ENCODE measurements at regions not wholly inside any gene's neighbourhood (a gene's known extent, or its start where the extent isn't known, plus 50 kb on each side); places are given as distances from the start of the nearest gene placed in this dataset.

DNA sequence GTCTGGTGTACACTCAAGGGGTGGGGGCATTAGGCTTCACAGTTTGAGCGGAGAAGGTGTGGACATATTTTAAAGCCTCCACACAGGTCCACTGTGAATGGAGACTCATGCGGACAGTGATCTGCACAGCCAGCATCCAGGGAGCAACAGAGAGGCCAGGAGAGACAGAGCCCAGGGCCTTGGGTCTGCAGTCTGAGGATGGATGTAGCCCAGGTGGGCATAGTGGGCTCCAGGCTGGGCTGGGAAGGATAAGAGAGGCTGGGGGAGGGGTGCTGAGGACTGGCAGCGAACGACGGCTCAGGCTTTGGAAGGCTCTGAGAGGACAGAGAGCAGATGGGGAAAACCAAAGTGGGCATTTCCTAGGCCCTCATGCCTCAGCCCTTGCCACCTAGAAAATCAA, 128.8 kb downstream of the PAPOLA start:
- Histone ChIP-seq H3K36me3 (no peaks in the 10 kb centered on the region), H3K4me3 (no peak overlapping the region), H3K4me1 (no peaks in the 10 kb centered on the region), H3K9me3 (peaks cover 0 to 7% (median 0%) of the 10 kb centered on the region in 4 donors), H3K27me3 (peaks cover 0 to 10% (median 0%) of the 10 kb centered on the region in 4 donors), H3K27ac (replicated peaks in 1 of 4) (no peak overlapping the region)
- intact Hi-C loops (cut with DNase I): no loop called here
- TF ChIP-seq POLR2A (IDR thresholded peaks at IDR 0.05; ENCODE audit: low read depth) (no peak), POLR2AphosphoS5 (IDR thresholded peaks at IDR 0.05) (no peak), EP300 (IDR thresholded peaks at IDR 0.05) (no peak)
- TF ChIP-seq, protein P1, sequence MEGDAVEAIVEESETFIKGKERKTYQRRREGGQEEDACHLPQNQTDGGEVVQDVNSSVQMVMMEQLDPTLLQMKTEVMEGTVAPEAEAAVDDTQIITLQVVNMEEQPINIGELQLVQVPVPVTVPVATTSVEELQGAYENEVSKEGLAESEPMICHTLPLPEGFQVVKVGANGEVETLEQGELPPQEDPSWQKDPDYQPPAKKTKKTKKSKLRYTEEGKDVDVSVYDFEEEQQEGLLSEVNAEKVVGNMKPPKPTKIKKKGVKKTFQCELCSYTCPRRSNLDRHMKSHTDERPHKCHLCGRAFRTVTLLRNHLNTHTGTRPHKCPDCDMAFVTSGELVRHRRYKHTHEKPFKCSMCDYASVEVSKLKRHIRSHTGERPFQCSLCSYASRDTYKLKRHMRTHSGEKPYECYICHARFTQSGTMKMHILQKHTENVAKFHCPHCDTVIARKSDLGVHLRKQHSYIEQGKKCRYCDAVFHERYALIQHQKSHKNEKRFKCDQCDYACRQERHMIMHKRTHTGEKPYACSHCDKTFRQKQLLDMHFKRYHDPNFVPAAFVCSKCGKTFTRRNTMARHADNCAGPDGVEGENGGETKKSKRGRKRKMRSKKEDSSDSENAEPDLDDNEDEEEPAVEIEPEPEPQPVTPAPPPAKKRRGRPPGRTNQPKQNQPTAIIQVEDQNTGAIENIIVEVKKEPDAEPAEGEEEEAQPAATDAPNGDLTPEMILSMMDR (IDR thresholded peaks at IDR 0.05): no peak
- WGBS: 88% methylated on average over 4 of the region's 5 CpGs
- peak; percentile 82 for DNase-seq (ENCODE audit: extremely low spot score)

DNA sequence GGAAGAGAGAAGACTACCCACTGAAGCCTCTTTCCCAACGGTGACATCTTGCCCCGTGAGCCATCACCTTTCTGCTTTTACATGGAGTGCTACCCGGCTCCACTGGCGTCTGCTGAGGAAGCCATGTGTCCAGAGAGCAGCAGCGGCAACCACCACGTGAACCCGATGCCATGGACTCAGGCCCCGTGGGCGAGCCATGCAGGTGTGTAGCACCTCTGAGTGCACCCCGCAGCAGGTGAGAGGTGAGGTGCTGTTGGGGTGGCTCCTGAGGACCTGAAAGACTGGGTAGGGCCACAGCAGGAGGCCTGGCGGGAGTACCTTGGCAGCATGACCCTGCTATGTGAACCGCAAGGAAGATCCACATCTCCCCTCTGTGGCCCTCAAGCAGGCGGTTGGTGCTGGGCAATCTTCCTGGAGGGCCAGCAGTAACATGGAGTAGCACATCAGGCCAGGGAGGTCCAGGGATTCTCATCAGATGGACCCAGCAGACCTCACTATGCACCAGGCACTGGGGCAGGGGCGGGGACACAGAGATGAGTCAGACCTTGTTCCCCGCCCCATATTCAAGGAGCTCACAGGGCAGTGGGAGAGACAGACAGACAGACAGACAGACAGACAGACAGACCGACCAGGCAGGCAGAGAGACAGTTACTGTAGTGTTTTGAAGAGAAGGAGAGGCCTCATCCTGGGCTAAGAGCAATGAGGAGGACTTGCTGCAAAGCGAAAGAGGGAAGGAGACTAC, 129.6 kb downstream of the PAPOLA start:
- TF ChIP-seq EP300 (IDR thresholded peaks at IDR 0.05): no peak
- TF ChIP-seq, protein P1 (IDR thresholded peaks at IDR 0.05): no peak
- no peak for TF ChIP-seq POLR2AphosphoS5 (IDR thresholded peaks at IDR 0.05)
- no peak for TF ChIP-seq POLR2A (IDR thresholded peaks at IDR 0.05; ENCODE audit: low read depth)
- intact Hi-C loops (cut with DNase I): no loop called here
- Histone ChIP-seq H3K36me3 (no peaks in the 10 kb centered on the region), H3K27me3 (peaks cover 0 to 5% (median 0%) of the 10 kb centered on the region in 4 donors), H3K4me1 (no peaks in the 10 kb centered on the region), H3K27ac (replicated peaks in 1 of 4) (no peak overlapping the region), H3K9me3 (peaks cover 0 to 7% (median 0%) of the 10 kb centered on the region in 4 donors), H3K4me3 (no peak overlapping the region)
- 86% methylated on average over 12 of the region's 17 CpGs for WGBS
- peak; percentile 88 for DNase-seq (ENCODE audit: extremely low spot score)

DNA sequence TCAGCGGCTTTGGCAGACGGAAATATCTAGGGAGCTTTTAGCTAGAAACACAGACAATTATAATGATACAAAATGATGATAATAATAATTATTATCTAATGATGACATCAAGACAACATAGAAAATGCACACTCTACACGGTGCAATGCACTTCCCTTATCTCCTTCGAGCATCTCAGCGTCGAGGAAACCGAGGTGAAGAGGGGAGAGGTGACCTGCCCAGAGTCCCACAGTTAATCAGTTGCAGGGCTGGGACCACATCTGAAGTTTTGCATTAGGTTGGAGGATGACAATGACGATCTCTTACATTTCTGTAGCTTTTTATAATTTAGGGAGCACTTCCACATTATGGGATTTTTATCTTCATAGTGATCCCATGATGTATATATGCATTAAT, 130.2 kb downstream of the PAPOLA start:
- H3K27ac ChIP-seq (replicated peaks in 1 of 4): no peak overlapping the region
- H3K36me3 ChIP-seq: no peaks in the 10 kb centered on the region
- no peak for TF ChIP-seq POLR2AphosphoS5 (IDR thresholded peaks at IDR 0.05)
- no peak for TF ChIP-seq POLR2A (IDR thresholded peaks at IDR 0.05; ENCODE audit: low read depth)
- no peak for TF ChIP-seq EP300 (IDR thresholded peaks at IDR 0.05)
- TF ChIP-seq, protein P1 (IDR thresholded peaks at IDR 0.05): no peak
- H3K9me3 ChIP-seq: peaks cover 0 to 7% (median 0%) of the 10 kb centered on the region in 4 donors
- intact Hi-C loops (cut with DNase I): no loop called here
- no peak overlapping the region for H3K4me3 ChIP-seq
- peaks cover 0 to 5% (median 0%) of the 10 kb centered on the region in 4 donors for H3K27me3 ChIP-seq
- no peaks in the 10 kb centered on the region for H3K4me1 ChIP-seq
- WGBS: 86% methylated on average over 8 of the region's 8 CpGs
- no peak for DNase-seq (ENCODE audit: extremely low spot score)

DNA sequence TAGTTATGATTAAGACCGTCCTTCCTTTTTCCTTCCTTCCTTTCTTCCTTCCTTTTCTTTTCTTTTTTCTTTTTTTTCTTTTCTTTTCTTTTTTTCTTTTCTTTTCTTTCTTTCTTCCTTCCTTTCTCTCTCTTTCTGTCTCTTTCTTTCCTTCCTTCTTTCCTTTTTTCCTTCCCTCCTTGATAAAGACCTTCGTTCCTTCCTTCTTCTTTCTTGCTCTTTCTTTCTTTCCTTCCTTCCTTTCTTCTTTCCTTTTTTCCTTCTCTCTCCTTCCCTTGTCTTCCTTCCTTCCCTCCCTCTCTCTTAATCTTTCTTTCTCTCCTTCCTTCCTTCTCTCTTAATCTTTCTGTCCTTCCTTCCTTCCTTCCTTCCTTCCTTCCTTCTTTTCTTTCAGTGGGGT, 130.9 kb downstream of the PAPOLA start:
- Histone ChIP-seq H3K27me3 (no peaks in the 10 kb centered on the region), H3K36me3 (no peaks in the 10 kb centered on the region), H3K9me3 (peaks cover 0 to 7% (median 0%) of the 10 kb centered on the region in 4 donors), H3K4me3 (no peak overlapping the region), H3K27ac (replicated peaks in 1 of 4) (no peak overlapping the region), H3K4me1 (no peaks in the 10 kb centered on the region)
- no peak for TF ChIP-seq POLR2AphosphoS5 (IDR thresholded peaks at IDR 0.05)
- no peak for TF ChIP-seq EP300 (IDR thresholded peaks at IDR 0.05)
- TF ChIP-seq, protein P1 (IDR thresholded peaks at IDR 0.05): no peak
- no peak for TF ChIP-seq POLR2A (IDR thresholded peaks at IDR 0.05; ENCODE audit: low read depth)
- DNase-seq (ENCODE audit: extremely low spot score): no peak
- WGBS: 67% methylated on average over 2 of the region's 2 CpGs
- intact Hi-C loops (cut with DNase I): no loop called here
